IMR-90 (cell line): ENCODE measurements at regions not wholly inside any gene's neighbourhood (a gene's known extent, or its start where the extent isn't known, plus 50 kb on each side); places are given as distances from the start of the nearest gene placed in this dataset.
A peak's percentile ranks its signal among the peaks of the same experiment; 100 is the strongest.

Experiments used
- ATAC-seq: fragments of 200-7000 bp; cut with Tn5 transposase; 2 replicates; pipeline ENCODE4 v1.9.1; 2020; ENCODE audit warnings: low read depth, mild to moderate bottlenecking, moderate library complexity
- BruUV-seq: library from RNA; stranded (reverse); fragments of 400-500 nt; replicated peaks from 2 replicates; lab custom pipeline; 2021; lab: Mats Ljungman, UMichigan
- CTCF ChIA-PET: fragments of 300-600 bp; formaldehyde crosslinking; extraction: SDS; loops from one replicate; lab custom pipeline; 2021; ENCODE audit warnings: antibody characterized with exemption; lab: Yijun Ruan, JAX
- POLR2A ChIA-PET: fragments of 300-600 bp; sonication (Branson Sonifier 250); formaldehyde crosslinking; loops from one replicate; lab custom pipeline; 2022; ENCODE audit warnings: antibody characterized with exemption; ENCODE audit not compliant: unreplicated experiment; lab: Charles Lee
- DNase-seq: peaks from one replicate; pipeline ENCODE4 v3.0.0; 2013
- H2AFZ ChIP-seq: replicated peaks from 2 replicates; pipeline ENCODE3; 2013; ENCODE audit warnings: low read length, mild to moderate bottlenecking; ENCODE audit not compliant: poor library complexity
- H2AK5ac ChIP-seq: 2 replicates; pipeline ENCODE4 v1.6.1; 2013; ENCODE audit warnings: low read depth, low read length, inconsistent platforms
- H2AK9ac ChIP-seq: replicated peaks from 2 replicates; pipeline ENCODE3; 2013; ENCODE audit warnings: mild to moderate bottlenecking, low read depth, low read length, moderate library complexity; ENCODE audit not compliant: poor library complexity
- H2BK120ac ChIP-seq: 2 replicates; pipeline ENCODE4 v1.6.1; 2013; ENCODE audit warnings: low read depth, low read length, inconsistent platforms
- H2BK15ac ChIP-seq: 3 replicates; pipeline ENCODE4 v1.6.1; 2013; ENCODE audit warnings: low read depth, low read length, inconsistent platforms
- H2BK20ac ChIP-seq: 2 replicates; pipeline ENCODE4 v1.6.1; 2013; ENCODE audit warnings: low read depth, mild to moderate bottlenecking, inconsistent platforms, low read length, moderate library complexity
- H2BK5ac ChIP-seq: 2 replicates; pipeline ENCODE4 v1.6.1; 2013; ENCODE audit warnings: mild to moderate bottlenecking, low read depth, low read length, inconsistent platforms; ENCODE audit not compliant: poor library complexity, severe bottlenecking
- H3K14ac ChIP-seq: replicated peaks from 2 replicates; pipeline ENCODE4 v1.6.1; 2013; ENCODE audit warnings: low read depth, low read length, inconsistent platforms
- H3K18ac ChIP-seq: 2 replicates; pipeline ENCODE4 v1.6.1; 2013; ENCODE audit warnings: low read depth, low read length, control low read depth
- H3K23ac ChIP-seq: 2 replicates; pipeline ENCODE4 v1.6.1; 2013; ENCODE audit warnings: low read depth, low read length, inconsistent platforms
- H3K27ac ChIP-seq: 2 replicates; pipeline ENCODE4 v1.5.1; 2013; ENCODE audit warnings: mild to moderate bottlenecking, control low read depth, low read length; ENCODE audit not compliant: insufficient read depth
- H3K27me3 ChIP-seq: 2 replicates; pipeline ENCODE4 v1.6.1; 2013; ENCODE audit warnings: low read length; ENCODE audit not compliant: control insufficient read depth, insufficient read depth
- H3K36me3 ChIP-seq: 2 replicates; pipeline ENCODE4 v1.6.1; 2013; ENCODE audit warnings: low read length, mixed read lengths; ENCODE audit not compliant: control insufficient read depth, insufficient read depth
- H3K4ac ChIP-seq: 2 replicates; pipeline ENCODE4 v1.6.1; 2013; ENCODE audit warnings: low read depth, low read length, inconsistent platforms
- H3K4me1 ChIP-seq: 2 replicates; pipeline ENCODE4 v1.6.1; 2013; ENCODE audit warnings: low read length, mixed read lengths; ENCODE audit not compliant: control insufficient read depth, insufficient read depth
- H3K4me2 ChIP-seq: 2 replicates; pipeline ENCODE4 v1.6.1; 2013; ENCODE audit warnings: low read depth, mild to moderate bottlenecking, control low read depth, low read length, moderate library complexity
- H3K4me3 ChIP-seq: 2 replicates; pipeline ENCODE4 v1.5.1; 2013; ENCODE audit warnings: low read depth, mild to moderate bottlenecking, control low read depth, low read length, moderate library complexity; ENCODE audit not compliant: insufficient read depth
- H3K56ac ChIP-seq: 2 replicates; pipeline ENCODE4 v1.6.1; 2013; ENCODE audit warnings: low read length, inconsistent platforms; ENCODE audit not compliant: insufficient read depth; ENCODE audit errors: extremely low read depth
- H3K79me1 ChIP-seq, 2 experiments: 2 replicates each; pipeline ENCODE4 v1.6.1; 2013; ENCODE audit warnings: low read length in 2 of 2, inconsistent platforms in 1 of 2, low read depth in 1 of 2
- H3K9ac ChIP-seq: 2 replicates; pipeline ENCODE4 v1.6.1; 2013; ENCODE audit warnings: low read depth, low read length, control low read depth
- H3K9me1 ChIP-seq: 2 replicates; pipeline ENCODE4 v1.6.1; 2013; ENCODE audit warnings: low read length, inconsistent platforms; ENCODE audit not compliant: insufficient read depth
- H3K9me3 ChIP-seq: 2 replicates; pipeline ENCODE4 v1.6.1; 2013; ENCODE audit warnings: low read length; ENCODE audit not compliant: control insufficient read depth, insufficient read depth
- H4K20me1 ChIP-seq: 2 replicates; pipeline ENCODE4 v1.6.1; 2013; ENCODE audit warnings: low read length, inconsistent platforms; ENCODE audit not compliant: insufficient read depth
- H4K5ac ChIP-seq: 2 replicates; pipeline ENCODE4 v1.6.1; 2013; ENCODE audit warnings: mild to moderate bottlenecking, low read depth, low read length, control low read depth
- H4K8ac ChIP-seq, 2 experiments: 2 replicates each; pipeline ENCODE4 v1.6.1; 2013; ENCODE audit warnings: low read depth in 2 of 2, low read length in 2 of 2, control low read depth in 1 of 2, inconsistent platforms in 1 of 2
- H4K91ac ChIP-seq: 2 replicates; pipeline ENCODE4 v1.6.1; 2013; ENCODE audit warnings: low read depth, low read length, inconsistent platforms; ENCODE audit not compliant: insufficient read depth
- BHLHE40 ChIP-seq: fragments of 150-350 bp; IDR thresholded peaks from 2 replicates; pipeline ENCODE4 v1.6.1; 2016; ENCODE audit warnings: mild to moderate bottlenecking, low read depth, low read length
- CEBPB ChIP-seq: IDR thresholded peaks from 2 replicates; pipeline ENCODE4 v1.6.1; 2012; ENCODE audit warnings: low read depth, low read length, improper control_type of control experiment
- CHD1 ChIP-seq: IDR thresholded peaks from 2 replicates; pipeline ENCODE4 v1.6.1; 2012; ENCODE audit warnings: low read depth, low read length, improper control_type of control experiment
- CTCF ChIP-seq: conservative IDR thresholded peaks from 2 replicates; pipeline ENCODE4 v1.5.1; 2012; ENCODE audit warnings: mild to moderate bottlenecking, low read depth, low read length, improper control_type of control experiment
- ELK1 ChIP-seq: fragments of 150-350 bp; IDR thresholded peaks from 2 replicates; pipeline ENCODE4 v1.6.1; 2016; ENCODE audit warnings: low read depth, mild to moderate bottlenecking, low read length, moderate library complexity, borderline replicate concordance
- FOS ChIP-seq: fragments of 150-350 bp; IDR thresholded peaks from 2 replicates; pipeline ENCODE4 v1.6.1; 2016; ENCODE audit warnings: low read depth, low read length
- MAFK ChIP-seq: IDR thresholded peaks from 2 replicates; pipeline ENCODE4 v1.6.1; 2012; ENCODE audit warnings: low read depth, low read length, improper control_type of control experiment
- MAZ ChIP-seq: IDR thresholded peaks from 2 replicates; pipeline ENCODE4 v1.6.1; 2012; ENCODE audit warnings: low read depth, mild to moderate bottlenecking, low read length, improper control_type of control experiment, moderate library complexity, borderline replicate concordance
- MXI1 ChIP-seq: IDR thresholded peaks from 2 replicates; pipeline ENCODE4 v1.6.1; 2012; ENCODE audit warnings: low read depth, mild to moderate bottlenecking, low read length, moderate library complexity, borderline replicate concordance
- NFE2L2 ChIP-seq: fragments of 150-350 bp; IDR thresholded peaks from 2 replicates; pipeline ENCODE4 v1.6.1; 2016; ENCODE audit warnings: low read depth, mild to moderate bottlenecking, low read length
- POLR2A ChIP-seq: IDR thresholded peaks from 2 replicates; pipeline ENCODE4 v1.6.1; 2012; ENCODE audit warnings: mild to moderate bottlenecking, low read depth, low read length
- RAD21 ChIP-seq: IDR thresholded peaks from 2 replicates; pipeline ENCODE4 v1.6.1; 2012; ENCODE audit warnings: low read length, improper control_type of control experiment
- RCOR1 ChIP-seq: IDR thresholded peaks from 2 replicates; pipeline ENCODE4 v1.6.1; 2012; ENCODE audit warnings: mild to moderate bottlenecking, low read length, improper control_type of control experiment; ENCODE audit not compliant: insufficient replicate concordance
- RFX5 ChIP-seq: IDR thresholded peaks from 2 replicates; pipeline ENCODE4 v1.8.0; 2012; ENCODE audit warnings: low read depth, mild to moderate bottlenecking, low read length, moderate library complexity
- SMC3 ChIP-seq: fragments of 150-350 bp; IDR thresholded peaks from 2 replicates; pipeline ENCODE4 v1.6.1; 2016; ENCODE audit warnings: low read depth, mild to moderate bottlenecking, antibody characterized with exemption, low read length, moderate library complexity
- WGBS, 2 experiments: methylation state at CpG; one replicate each; pipeline versions ENCODE4 v1.1.5 to v1.1.7; 2013; ENCODE audit warnings: missing lambda C conversion rate in 2 of 2; ENCODE audit not compliant: insufficient read length in 1 of 2; ENCODE audit errors: extremely low coverage in 2 of 2; 5-methylcytosine and 5-hydroxymethylcytosine counted together
- dilution Hi-C: fragments of 300-500 bp; cut with HindIII; formaldehyde crosslinking; loops from one replicate; pipeline ENCODE4 v1.14.3; 2018; ENCODE audit warnings: low sequenced_read_pairs; ENCODE audit not compliant: unreplicated experiment
- in situ Hi-C: fragments of 300-500 bp; cut with MboI; formaldehyde crosslinking; loops from 3 replicates; pipeline ENCODE4 v1.14.3; 2019; ENCODE audit warnings: low sequenced_read_pairs, inconsistent platforms, mixed read lengths
- intact Hi-C: fragments of 100-400 bp; cut with micrococcal nuclease; formaldehyde crosslinking; loops from 2 replicates; pipeline ENCODE4 v1.10.0; 2022

- H2AFZ ChIP-seq, result no peak overlapping the region
- H4K5ac ChIP-seq, result no peak overlapping the region
- H3K56ac ChIP-seq, result no peak overlapping the region
- H2AK5ac ChIP-seq, result no peak overlapping the region
- H3K27ac ChIP-seq, result no peak overlapping the region
- intact Hi-C loops (no loop called here), in situ Hi-C loops (no loop called here), dilution Hi-C loops (no loop called here)
- H3K18ac ChIP-seq, result no peak overlapping the region
- H2BK15ac ChIP-seq, result no peak overlapping the region
- no peak overlapping the region for H4K8ac ChIP-seq
- no peak overlapping the region for H3K4me3 ChIP-seq
- no peak overlapping the region for H2BK5ac ChIP-seq
- no peaks in the 10 kb centered on the region; the same call in 1 of the 2 replicates for H4K20me1 ChIP-seq
- ATAC-seq (peak; percentile 35), DNase-seq (no peak)
- no peaks in the 10 kb centered on the region for H3K9me3 ChIP-seq
- H3K4me1 ChIP-seq, result no peaks in the 10 kb centered on the region
- no peaks in the 10 kb centered on the region; a peak in 2 of 4 replicates for H3K79me1 ChIP-seq
- ChIA-PET POLR2A (no interaction called here), CTCF (no interaction called here)
- H2AK9ac ChIP-seq, result no peak overlapping the region
- BruUV-seq, result no TSS peak
- H3K27me3 ChIP-seq, result no peaks in the 10 kb centered on the region
- TF ChIP-seq MAFK, result no peak
- no peak for TF ChIP-seq CTCF
- no peak for TF ChIP-seq MXI1
- no peak for TF ChIP-seq CEBPB
- no peak for TF ChIP-seq CHD1
- TF ChIP-seq RFX5, result no peak
- TF ChIP-seq NFE2L2, result no peak
- TF ChIP-seq MAZ, result no peak
- no peak for TF ChIP-seq BHLHE40
- TF ChIP-seq SMC3, result no peak
- no peak for TF ChIP-seq FOS
- no peak for TF ChIP-seq RAD21
- no peak for TF ChIP-seq POLR2A
- no peak for TF ChIP-seq RCOR1
- TF ChIP-seq ELK1, result no peak
- no peak overlapping the region for H3K14ac ChIP-seq
- H3K4me2 ChIP-seq, result no peak overlapping the region
- no peaks in the 10 kb centered on the region for H3K9me1 ChIP-seq
- H3K36me3 ChIP-seq, result no peaks in the 10 kb centered on the region
- no peak overlapping the region for H3K9ac ChIP-seq
- no peak overlapping the region for H3K23ac ChIP-seq
- no CpG with 5 or more reads among the region's 7 CpGs for WGBS, 2 experiments
- H4K91ac ChIP-seq, result no peak overlapping the region
- no peak overlapping the region for H2BK120ac ChIP-seq
- H2BK20ac ChIP-seq, result no peak overlapping the region
- H3K4ac ChIP-seq, result no peak overlapping the region
Measured at GRCh38 chr9:121576281-121577075, 75.0 kb upstream of the DAB2IP start.
